OCI-LY7 (cell line): ENCODE measurements at regions not wholly inside any gene's neighbourhood (a gene's known extent, or its start where the extent isn't known, plus 50 kb on each side); places are given as distances from the start of the nearest gene placed in this dataset.

ENCODE experiments used
- CTCF ChIP-seq: fragments of 200-600 bp; sonication (generic); conservative IDR thresholded peaks from 2 replicates; pipeline ENCODE4 v1.5.1; 2014; ENCODE audit warnings: mild to moderate bottlenecking, antibody characterized with exemption, low read length, moderate library complexity, mixed read lengths
- EZH2phosphoT487 ChIP-seq: fragments of 200-600 bp; sonication (generic); IDR thresholded peaks from 2 replicates; pipeline ENCODE4 v1.6.1; 2018; ENCODE audit warnings: low read depth, borderline replicate concordance, mild to moderate bottlenecking, mixed run types, antibody characterized with exemption, low read length, moderate library complexity, mixed read lengths

DNA sequence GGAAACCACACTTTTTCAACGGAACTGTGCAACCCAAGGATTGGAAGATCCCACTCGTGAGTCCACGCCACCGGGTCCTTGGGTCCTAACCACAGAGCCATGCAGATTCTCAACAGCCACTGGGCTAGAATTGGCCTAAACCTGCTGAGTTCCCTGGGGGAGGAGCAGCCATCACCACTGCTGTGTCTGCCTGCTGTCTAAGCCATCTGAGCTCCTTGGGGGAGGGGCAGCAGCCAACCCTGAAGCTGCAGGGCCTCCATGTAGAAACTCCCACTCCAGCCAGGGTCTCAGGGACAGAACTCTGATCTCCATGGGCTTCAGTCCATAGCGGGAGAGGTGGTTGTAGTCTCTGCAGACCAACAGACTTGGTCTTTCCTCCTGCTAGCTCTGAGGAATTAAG is 154.6 kb upstream of the VGLL2 start:
- TF ChIP-seq CTCF, result no peak
- no peak for TF ChIP-seq EZH2phosphoT487
